Adrenal gland (tissue), 5 donors: ENCODE measurements at regions not wholly inside any gene's neighbourhood (a gene's known extent, or its start where the extent isn't known, plus 50 kb on each side); places are given as distances from the start of the nearest gene placed in this dataset.

Source experiments
- POLR2A ChIP-seq, 2 donors: fragments of 450-650 bp; IDR thresholded peaks; one replicate each; pipeline ENCODE4 v1.6.1; 2017; ENCODE audit warnings: antibody characterized with exemption in 2 of 2, mild to moderate bottlenecking in 2 of 2, moderate library complexity in 1 of 2
- TF ChIP-seq, protein P1 (sequence below), 6 experiments: fragments of 450-650 bp in 4 of 6; fragments of 200-600 bp in 2 of 6; sonication (generic) in 1 of 6; IDR thresholded peaks; 1 replicate in 5 of 6; 2 replicates in 1 of 6; pipeline versions ENCODE4 v1.5.1 to v1.8.0; 2016 to 2021; ENCODE audit warnings: antibody characterized with exemption in 6 of 6, mild to moderate bottlenecking in 2 of 6, moderate library complexity in 1 of 6
- donor health status: DM: no; HTN: no; CAD: no.

DNA sequence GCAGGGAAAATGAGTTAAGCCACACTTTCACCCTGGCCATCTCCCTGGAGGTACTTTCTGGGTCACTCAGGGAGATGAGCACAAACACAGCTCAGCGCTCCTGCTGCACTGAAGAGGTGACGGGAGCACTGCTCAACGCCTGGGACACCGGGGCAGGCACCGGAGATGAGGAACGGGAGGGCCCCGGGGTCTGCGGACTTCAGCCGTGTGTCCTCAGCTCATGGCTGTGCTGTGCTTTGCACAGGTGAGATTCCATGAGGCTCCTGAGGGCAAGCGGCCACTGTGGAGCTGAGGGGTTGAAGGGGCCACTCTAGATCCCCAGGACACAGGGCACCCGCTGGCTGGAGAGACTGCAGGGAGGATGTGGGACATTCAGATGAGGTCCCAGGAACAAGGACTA, 234.2 kb upstream of the EXOC2 start:
- TF ChIP-seq, protein P1, sequence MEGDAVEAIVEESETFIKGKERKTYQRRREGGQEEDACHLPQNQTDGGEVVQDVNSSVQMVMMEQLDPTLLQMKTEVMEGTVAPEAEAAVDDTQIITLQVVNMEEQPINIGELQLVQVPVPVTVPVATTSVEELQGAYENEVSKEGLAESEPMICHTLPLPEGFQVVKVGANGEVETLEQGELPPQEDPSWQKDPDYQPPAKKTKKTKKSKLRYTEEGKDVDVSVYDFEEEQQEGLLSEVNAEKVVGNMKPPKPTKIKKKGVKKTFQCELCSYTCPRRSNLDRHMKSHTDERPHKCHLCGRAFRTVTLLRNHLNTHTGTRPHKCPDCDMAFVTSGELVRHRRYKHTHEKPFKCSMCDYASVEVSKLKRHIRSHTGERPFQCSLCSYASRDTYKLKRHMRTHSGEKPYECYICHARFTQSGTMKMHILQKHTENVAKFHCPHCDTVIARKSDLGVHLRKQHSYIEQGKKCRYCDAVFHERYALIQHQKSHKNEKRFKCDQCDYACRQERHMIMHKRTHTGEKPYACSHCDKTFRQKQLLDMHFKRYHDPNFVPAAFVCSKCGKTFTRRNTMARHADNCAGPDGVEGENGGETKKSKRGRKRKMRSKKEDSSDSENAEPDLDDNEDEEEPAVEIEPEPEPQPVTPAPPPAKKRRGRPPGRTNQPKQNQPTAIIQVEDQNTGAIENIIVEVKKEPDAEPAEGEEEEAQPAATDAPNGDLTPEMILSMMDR (IDR thresholded peaks at IDR 0.05), result no peak
- no peak for TF ChIP-seq POLR2A (IDR thresholded peaks at IDR 0.05)
